Activated CD4-positive, alpha-beta T cell treated with anti-CD3 and anti-CD28 coated beads, Interleukin-2, amount 50 U/mL, for 48 hours (primary cell): ENCODE measurements at regions not wholly inside any gene's neighbourhood (a gene's known extent, or its start where the extent isn't known, plus 50 kb on each side); places are given as distances from the start of the nearest gene placed in this dataset.
A peak's percentile ranks its signal among the peaks of the same experiment; 100 is the strongest.
"Not testable (repeated sequence)": the region's sequence is repeated elsewhere in the genome, so short reads cannot be mapped to it uniquely, and the experiment has no call there.

Experiments used
- DNase-seq, 2 experiments: peaks; one replicate each; pipeline ENCODE4 v3.0.0-alpha.2; 2020

DNA sequence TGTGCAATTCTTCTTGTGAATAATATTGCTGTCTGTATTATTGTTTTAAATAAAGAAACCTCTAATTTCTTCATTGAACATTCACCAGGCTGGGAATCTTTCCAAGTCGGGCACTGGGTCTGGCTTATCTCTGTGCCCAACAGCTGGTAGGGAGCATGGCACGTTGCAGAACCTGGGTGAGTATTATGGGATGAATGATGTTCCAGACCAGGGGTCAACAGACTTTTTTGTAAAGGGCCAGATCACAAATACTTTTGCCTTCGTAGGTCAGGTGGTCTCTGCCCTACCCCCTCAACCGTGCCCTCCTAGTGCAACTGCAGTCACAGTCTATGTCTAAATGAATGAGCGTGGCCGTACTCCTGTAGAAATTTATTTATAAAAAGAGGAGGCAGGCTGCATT is 81.6 kb upstream of the FOXQ1 start:
- no peak for DNase-seq

DNA sequence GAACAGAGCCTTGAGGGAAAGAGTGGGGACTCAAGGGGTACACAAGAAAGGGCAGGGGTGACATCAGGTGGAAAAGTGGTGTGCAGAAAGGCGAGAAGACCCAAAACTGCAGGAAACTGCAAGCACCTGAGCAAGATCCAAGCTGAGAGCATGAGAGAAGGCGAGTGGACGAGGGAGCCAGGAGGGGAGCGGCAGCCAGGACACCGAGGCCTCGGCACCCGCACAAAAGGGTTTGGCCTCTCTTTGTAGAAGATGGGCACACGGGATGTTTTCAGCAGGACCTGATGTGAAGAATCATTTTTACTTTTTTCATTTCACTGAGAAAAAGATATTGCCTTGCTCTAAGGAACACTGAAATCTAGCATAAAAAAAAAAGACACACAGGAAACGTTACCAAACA is 82.1 kb upstream of the FOXQ1 start:
- no peak for DNase-seq

DNA sequence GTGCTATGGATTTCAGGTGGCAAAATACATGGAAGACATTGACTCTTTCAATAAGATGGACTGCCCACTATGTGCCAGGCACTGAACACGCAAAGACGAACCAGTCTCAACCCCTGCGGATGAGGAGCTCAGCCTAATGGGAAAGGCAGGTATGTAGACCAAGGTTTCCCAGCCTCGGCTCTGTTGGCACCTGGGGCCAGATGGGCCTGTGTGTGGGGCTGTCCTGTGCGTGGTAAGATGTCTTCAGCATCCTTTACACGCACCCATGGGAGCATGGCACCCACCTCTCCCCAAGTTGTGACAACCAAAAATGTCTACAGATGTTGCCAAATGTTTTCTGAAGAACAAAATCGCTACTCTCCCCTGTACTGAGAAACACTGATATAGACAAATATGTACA is 82.6 kb upstream of the FOXQ1 start:
- no peak for DNase-seq

DNA sequence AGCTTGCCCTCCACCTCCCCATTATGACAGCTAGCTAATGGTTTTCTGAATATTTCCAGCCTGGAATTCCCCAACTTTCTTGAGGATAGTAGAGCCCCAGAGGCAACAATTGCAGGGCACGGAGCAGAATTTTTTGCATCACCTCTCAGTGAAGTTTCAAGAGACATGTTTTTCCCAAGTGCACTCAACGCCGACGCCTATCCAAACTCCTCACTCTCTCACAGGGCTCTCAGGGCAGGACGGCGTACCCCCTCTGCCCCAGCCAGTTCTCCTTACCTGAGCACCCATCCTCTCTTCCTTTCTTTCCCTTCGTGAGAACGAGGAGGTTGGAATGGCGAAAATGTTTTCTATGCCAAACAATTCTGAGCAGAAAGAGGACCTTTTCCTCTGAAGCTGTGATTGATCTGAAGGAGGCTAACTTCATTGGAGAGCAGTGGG is 83.1 kb upstream of the FOXQ1 start:
- no peak for DNase-seq

DNA sequence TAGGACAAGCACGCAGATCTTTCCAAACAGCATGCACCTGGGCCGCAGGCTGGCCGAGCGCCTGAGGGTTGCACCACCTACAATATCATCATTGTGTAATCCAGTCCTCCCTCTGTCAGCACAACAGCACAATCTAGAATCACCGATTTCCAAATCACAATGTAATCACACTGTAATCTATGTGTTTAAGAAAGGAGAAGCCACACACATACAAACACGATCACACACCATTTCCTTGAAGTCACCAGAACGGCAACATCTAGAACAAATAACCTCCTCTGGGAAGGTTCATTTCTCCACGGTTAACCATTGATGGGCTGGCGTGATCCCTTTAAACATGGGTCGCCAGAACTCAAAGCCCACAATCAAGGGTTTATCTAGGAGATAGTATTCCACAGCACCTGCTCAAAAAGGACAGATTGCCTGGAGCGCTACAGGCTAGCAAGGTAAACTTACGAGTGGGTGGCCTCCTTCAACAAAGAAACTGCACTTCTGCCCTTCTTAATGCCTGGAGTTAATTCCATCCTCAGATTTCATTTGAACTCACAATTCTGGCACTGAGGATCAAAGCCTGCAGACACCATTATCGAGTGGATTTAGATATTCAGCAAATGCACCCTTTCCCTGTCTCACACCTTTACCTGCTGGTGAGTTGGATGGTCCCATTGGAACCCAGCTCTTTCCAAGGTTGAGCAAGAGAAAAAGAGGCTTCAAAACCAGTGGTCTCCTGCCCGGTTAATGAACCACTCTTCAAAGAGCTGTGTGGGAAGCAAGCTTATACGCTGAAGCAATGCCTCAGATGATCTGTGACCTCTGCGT is 83.8 kb upstream of the FOXQ1 start:
- DNase-seq, result no peak

DNA sequence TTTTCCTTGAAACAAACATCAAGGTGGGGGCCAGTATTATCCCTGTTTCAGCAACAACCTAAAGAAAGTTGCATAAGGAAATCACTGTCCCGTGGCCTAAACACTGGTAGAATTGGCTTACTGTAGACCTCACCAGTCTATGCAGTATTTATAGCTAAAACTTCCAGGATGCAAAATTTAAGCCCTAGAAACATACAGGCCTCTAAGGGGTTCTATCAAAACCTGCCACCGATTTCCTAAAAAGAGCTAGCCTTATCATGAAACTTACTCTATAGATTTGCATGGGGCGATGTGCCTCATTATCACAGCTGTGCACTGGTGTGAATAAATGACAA is 84.3 kb upstream of the FOXQ1 start:
- no peak for DNase-seq

DNA sequence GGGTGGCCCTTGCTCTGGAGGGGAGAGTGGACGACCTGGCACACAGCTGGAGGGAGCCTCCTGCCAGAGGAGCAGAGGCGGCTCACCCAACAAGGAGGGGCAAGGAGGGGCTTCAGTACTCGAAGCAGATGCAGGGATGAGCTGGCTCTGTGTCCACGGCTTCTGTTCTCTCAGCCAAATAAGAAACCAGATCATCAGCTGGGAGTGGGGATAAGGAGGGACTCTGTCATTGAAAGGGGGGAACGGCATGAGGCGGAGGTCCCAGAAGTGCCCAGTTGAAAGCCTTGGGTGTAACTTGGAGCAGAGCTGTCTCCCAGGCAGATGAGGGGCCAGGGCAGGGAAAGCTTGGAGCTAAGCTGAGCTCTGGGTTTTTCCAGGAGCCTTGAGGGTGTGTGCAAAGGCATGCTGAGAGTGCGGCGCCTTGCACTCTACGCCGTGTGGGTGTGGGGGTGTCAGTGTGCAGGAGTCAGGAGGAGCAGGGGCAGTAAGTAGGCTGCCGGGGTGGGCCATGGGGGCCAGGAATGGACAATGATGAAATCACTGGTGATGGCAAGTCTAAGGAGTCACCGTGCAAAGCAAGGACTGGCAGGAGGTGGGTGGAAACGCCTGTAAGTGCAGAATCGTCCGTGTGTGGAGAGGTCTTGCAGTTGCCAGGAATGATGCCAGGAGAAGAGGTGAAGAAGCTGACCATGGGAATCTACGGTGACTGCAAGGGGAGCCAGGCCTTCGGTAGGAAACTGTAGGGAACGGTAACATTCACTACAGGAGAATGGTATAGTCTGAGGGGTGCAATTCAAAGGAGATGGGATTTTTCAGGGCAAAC is 85.4 kb upstream of the FOXQ1 start:
- no peak for DNase-seq

DNA sequence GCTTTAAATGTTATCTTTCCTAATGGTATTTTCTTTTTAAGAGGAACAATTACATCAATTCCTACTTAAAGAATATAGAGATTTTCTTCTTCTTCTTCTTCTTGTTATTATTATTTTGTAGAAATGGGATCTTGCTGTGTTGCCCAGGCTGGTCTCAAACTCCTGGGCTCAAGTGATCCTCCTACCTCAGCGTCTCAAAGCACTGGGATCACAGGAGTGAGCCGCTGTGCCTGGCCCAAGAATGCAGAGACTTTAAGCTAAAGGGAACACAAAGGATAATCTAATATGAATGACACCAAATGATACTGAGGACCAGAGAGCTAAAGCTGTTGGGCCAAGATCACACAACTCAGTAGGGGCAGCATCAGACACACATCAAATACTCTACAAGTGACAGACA is 87.4 kb upstream of the FOXQ1 start:
- DNase-seq, result no peak

DNA sequence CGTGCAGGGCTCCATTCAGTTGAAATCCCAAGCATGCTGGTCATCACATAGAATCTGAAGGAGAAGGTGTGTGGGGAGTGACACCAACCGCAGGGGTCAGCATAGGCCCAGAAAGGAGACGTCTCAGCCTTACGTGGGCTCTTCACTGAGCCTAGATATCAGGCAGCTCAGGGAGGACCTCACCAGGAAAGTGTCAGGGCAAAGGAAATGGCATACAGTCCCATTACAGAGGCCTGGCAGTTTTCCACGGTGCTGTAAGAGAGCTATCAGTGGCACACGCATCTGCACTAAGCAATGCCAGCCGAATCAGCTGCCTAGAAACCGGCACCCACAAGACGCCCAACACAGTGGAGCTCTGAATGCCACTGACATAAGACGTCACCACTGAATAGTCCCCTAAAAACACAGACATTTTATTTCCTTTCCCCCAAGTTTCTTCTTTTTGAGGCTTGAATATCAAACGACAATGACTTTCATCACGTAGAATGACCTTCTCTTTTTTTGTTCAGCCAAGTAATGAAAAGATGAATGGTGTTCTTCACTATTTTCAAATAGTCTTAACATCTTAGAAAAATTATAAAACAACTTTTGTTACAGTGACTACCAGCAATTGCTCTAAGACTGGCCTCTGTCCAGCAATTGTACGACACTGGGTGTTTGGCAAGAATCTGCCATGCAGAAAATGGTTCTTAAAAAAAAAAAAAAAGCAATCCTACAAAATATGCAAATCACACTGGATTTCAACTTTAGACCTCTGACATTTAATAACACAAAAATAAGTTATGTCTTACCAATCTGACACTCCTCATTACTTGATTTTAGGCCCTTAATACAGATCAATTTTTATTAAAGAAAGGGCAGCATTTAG is 88.9 kb upstream of the FOXQ1 start:
- DNase-seq, result no peak

DNA sequence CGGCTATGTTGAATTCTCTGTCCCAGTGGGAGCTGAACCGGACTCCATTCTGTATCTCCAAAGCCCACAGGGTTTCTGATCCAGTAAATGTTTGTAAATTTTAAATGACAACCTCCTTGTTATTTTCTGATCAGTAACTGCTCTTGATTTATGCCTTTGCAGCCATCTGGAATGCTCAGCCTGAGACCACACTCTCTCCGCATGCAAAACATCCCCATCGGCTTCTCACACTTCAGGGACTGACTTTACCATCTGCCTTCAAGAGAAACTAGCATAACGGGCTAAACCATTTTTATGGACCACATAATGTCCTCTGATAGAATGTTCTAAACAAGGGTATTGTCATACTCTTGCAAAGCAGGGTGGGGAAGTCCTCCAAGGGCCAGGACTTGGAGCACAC is 94.5 kb upstream of the FOXQ1 start:
- no peak for DNase-seq

DNA sequence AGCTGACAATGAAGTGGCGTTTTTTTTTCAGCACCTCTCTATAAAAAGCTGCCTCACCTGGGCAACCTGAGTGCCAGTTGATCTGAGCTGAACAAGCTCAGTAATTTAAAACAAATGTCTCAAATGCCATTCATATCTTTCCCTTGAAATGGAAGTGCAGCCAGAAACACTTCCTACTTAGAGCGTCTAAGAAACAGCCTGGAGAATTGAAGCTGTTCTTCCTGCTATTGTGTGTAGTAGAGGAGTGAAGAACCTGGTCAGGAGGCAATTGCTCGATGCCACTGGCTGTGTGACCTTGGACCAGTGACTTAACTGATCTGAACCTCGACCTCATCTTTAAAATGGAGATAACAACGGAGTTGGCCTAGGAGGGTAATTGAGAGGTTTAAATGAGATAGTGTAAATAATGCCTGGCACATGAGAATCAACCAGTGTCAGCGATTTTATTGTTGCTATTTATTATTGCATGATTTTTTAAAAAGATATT is 95.4 kb upstream of the FOXQ1 start:
- no peak for DNase-seq

DNA sequence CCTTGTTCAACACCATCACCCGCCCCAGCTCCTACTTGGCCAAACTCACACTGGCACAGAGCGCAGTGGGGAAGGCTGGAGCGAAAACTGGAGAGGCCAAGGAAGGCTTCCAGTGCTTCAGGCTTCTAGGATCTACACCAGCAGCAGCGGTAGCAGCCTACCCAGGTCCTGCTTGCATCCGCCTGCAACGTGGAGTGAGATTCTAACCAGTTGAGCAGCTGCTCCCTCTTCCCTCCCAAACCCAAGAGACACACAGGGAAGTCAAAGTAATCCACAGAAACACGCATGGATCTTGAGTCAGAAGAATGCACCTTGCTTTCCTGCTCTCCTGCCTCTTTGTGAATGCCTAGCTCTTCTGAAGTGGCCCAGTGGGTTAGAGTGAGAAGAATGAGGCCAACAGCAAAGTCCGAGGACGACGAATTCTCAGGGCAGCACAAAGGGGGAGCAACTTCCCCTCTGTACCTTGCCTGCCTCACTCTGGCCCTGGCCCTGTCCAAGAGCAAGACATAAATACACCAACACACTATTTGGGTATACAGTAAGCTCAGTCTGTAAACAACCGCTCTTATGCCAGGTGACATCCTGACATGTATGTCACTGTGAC is 95.9 kb upstream of the FOXQ1 start:
- no peak for DNase-seq

DNA sequence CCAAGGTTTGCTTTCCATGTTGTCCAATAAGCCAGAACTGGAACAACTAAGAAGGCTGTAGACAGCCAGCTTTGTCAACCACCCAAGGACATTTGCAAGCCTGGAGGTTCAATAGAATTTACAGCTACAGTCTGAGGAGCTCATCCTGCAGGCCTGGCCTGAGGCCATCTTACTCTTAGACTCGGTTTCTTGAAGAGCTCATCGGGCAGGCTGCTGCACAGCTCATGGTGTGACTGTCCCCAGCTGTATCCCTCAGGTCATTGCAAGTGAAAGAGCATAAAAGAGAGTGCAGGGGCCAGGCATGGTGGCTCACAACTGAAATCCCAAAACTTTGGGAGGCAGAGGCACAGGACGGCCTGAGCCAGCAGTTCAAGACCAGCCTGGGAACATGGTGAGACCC is 96.9 kb upstream of the FOXQ1 start:
- no peak for DNase-seq

DNA sequence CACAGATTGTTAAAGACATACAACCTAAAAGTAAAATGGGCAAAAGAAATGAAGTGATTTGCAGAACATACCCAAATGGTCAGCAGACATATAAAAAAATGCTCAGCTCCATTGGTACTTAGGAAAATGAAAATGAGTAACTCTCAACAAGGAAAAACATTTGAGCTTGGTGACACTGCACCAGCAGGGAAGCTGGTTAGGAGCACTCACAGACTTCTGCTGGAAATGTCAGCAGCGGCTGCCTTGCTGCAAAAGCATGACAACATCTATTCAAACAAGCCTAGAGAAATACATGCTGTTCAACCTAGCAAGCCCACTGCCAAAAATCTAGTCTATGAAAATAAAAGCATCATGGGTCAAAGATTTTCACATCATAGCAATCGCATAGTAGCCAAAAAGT is 99.0 kb upstream of the FOXQ1 start:
- no peak for DNase-seq

DNA sequence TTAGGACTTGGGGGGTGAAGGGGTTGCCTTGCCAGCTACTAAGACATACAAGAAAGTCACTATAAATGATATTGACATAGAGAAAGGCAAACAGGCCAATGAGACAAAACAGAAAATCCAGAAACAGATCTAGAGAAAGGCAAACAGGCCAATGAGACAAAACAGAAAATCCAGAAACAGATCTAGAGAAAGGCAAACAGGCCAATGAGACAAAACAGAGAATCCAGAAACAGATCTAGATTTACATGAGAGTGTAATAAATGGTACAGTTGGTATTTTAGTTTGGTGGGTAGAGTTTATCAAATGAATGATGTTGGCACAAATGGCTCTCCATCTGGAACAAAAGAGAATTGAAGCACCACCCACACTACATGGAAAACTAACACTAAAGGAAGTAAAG is 99.8 kb upstream of the FOXQ1 start:
- not testable (repeated sequence) for DNase-seq

DNA sequence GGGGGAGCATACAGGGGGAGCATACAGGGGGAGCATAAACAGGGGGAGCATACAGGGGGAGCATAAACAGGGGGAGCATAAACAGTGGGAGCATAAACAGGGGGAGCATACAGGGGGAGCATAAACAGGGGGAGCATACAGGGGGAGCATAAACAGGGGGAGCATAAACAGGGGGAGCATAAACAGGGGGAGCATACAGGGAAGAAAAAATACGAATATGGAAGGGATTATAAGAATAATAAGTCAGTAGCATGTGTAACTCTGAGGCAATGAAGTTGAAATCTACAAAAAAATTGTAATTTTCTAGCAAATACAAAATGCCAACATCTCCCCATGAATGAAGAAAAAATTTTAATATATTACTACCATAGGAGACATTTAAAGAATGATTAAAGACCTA is 101.3 kb upstream of the FOXQ1 start:
- DNase-seq, result not testable (repeated sequence)

DNA sequence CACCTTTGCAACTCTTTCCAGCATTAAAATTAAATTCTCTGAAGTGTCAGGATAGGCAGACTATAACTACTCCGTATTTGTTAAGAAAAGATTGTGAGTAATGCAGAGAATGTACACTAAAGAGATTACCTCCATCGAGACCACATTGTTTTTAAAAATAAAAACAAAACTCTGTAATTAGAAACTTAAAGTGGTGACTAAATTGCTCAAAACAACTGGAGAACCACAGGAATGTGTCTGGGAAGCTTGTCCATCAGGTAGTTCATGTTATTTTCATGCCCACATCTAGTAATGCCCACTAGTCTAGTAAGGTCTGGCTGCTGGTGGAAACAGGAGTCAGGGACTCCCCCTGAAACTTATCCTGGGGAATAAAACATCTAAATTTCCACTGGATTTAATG is 103.0 kb upstream of the FOXQ1 start:
- DNase-seq, result no peak

DNA sequence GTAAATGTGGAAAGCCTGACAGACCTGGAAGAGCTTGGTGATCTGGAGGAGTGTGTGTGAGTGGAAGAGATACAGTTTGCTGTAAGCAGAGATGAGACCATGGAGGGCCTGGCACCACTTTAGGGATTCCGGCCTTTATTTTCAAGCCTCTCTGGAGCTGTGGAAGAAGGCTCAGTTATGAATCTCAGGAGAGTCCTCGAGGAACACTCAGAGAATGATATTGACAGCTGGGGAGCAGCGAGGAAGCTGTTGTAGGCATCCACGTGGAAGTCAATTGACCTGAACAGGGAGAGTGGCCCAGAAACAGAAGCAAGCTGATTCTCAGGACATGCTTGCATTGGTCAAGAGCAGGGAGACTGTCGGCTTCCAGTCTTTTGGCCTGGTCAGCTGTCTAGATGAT is 108.4 kb upstream of the FOXQ1 start:
- no peak for DNase-seq

DNA sequence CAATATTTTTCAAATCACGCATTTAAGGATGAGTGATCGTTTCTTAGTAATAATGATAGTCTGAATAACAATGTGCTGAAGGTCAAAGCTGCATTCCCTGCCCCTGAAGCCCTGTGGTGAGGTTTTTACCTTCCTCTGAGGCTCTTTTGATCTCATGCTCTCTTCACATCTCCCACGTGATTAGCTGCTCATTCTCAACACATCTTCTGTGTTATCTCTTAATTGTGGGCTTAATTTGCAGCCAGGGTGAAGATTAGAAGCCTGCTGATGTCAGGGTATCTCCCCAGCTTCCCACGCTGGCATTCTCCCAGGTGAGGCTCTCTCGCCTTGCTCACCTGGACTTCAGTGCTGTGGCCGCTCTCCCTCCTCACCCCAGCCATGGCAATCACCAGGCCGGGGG is 109.7 kb upstream of the FOXQ1 start:
- DNase-seq, result no peak

DNA sequence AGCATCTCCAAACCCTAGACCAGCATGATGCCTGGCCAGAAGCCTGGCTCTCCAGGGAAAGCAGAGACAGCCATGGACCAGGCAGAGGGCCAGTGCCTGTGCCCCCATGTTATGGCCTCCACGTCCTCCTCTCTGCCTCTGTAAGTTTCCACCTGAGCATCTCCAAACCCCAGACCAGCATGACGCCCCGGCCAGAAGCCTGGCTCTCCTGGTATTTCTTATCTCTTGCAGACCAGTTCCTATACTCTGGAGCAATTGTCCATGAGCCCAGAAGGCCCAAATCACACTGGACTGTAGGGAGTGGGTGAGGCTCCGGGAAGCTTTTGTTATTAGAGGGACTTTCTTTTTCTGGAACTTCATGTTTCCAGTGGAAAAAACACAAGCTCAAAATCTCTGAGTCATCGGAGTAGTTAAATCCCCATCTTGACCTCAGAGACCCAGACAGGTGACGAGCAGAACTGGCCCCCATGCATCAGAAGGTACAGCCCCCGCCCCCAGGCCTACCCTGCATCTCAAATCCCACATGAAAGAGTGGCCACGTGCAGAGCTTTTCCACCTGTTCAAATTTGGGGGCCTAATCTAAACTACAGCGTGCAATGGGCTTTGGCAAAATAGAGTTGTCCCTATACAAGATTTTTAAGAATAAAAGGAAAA is 110.2 kb upstream of the FOXQ1 start:
- DNase-seq, result peak in 1 of 2 experiments; percentile 9

DNA sequence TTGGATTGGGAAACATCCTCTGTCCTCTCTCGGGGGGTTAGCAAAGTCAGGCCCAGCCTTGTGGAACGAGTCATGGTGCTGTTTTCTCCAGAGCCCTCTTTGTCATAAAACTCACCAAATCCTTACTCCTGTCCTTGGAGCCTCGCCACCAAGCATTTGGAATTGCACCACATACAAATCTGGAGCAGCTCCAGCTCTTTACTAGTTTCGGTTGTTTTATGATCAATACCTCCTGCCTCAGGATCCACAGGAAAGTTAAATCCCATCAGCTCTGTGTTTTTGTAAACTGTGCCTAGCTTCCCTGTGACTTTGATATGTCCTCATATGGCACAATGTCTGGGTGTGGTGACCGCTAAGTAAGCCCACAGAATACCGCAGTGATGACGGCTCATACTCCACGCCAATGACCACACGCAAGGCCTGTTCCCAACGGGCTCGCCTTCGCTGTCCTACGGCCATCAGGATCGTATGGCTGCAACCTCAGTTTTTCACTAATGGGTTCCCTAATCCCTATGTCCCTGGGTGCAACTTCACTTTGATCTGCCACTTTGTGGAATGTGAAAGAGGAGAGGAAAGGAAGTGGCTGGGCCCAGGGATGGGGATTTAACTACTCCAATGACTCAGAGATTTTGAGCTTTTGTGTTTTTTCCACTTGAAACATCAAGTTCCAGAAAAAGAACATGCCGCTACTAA is 111.3 kb upstream of the FOXQ1 start:
- no peak for DNase-seq

DNA sequence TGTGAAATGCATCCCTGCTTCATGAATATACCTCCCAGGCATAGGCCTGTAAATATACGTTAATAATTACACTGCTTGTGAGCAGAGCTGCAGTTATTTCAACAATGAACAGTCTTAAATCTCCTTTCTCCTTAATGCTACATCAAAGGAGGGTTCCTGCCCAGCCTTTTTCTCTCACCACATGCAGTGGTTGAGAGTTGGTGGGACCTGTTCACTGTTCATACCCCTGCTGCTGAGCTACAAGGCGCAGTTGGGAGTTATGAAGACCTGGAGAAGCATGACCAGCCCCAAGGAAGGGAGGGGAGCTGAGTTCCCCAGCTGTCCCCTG is 111.9 kb upstream of the FOXQ1 start:
- no peak for DNase-seq
